Epithelial cell of proximal tubule (primary cell): ENCODE measurements at regions not wholly inside any gene's neighbourhood (a gene's known extent, or its start where the extent isn't known, plus 50 kb on each side); places are given as distances from the start of the nearest gene placed in this dataset.
"Not testable (repeated sequence)": the region's sequence is repeated elsewhere in the genome, so short reads cannot be mapped to it uniquely, and the experiment has no call there.

Experiments
- DNase-seq: peaks from one replicate; pipeline ENCODE4 v3.0.0-alpha.2; 2011; ENCODE audit warnings: low read depth
- H3K4me3 ChIP-seq: 2 replicates; pipeline ENCODE4 v1.5.1; 2011; ENCODE audit warnings: low read depth, mild to moderate bottlenecking, low read length
- CTCF ChIP-seq: conservative IDR thresholded peaks from 2 replicates; pipeline ENCODE4 v1.5.1; 2012; ENCODE audit warnings: low read depth, mild to moderate bottlenecking, low read length

DNA sequence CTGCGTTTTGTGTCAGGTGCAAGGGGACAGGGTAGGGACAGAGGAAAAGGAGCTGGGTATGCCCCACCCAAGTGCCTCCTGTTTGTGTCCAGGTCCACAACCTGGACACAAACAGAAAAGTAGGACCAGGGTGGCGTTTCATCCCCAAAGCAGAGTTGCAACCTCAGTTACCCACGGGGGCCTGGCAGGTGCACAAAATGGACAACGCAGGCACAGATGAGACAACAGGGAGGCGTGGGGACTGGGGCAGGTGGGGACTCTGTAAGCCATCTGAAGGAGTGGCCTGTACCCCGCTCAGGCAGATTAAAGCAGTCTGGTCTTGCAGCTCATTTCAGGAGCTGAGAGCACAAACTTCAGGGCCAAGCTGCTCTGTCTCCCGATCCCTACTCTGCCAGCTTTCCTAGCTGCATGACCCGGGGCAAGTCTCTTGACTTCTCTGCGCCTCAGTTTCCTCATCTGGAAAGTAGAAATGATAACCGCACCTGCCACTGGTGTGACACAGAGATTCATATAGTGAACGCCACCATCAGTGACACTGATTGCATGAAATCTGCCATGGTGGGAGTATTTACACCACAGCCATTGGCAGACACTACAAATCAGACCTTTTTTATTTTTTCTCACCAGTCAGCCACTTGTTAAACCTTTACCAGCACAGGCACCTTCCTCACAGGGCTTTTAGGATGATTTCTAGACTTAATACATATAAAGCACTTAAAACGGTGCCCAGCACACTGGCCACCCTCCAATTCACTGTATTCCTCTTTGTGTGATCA is 123.0 kb downstream of the PHETA1 start:
- no peak overlapping the region for H3K4me3 ChIP-seq
- TF ChIP-seq CTCF = no peak
- no peak for DNase-seq

DNA sequence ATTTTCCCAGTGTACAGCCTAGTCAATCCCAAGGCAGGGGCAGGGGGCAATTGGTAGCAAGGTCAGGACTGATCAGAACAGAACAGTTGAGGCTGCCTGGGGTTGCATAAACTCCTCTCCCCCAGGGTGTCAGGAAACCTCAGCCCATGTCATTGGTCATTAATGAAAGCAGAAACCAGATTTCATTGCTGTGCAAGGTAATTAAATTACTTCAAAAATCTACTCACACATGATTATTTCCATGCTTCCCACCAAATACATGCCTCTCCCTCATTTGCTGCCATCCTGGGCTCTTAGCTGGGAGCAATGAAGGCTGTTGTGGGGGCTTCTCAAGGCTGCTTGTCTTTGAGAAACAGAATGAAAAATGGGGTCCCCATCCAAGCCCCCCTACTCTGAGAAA is 124.2 kb downstream of the PHETA1 start:
- no peak for DNase-seq
- no peak overlapping the region for H3K4me3 ChIP-seq
- no peak for TF ChIP-seq CTCF

DNA sequence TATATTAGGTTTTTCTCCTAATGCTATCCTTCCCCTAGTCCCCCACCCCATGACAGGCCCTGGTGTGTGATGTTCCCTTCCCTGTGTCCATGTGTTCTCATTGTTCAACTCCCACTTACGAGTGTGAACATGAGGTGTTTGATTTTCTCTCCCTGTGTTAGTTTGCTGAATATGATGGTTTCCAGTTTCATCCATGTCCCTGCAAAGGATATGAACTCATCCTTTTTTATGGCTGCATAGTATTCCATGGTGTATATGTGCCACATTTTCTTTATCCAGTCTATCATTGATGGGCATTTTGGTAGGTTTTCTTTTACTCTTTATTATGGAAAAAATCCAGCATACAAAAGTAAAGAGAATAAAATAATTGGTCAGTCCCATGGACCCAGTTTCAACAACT is 126.1 kb downstream of the PHETA1 start:
- H3K4me3 ChIP-seq, DNase-seq: not testable (repeated sequence)

DNA sequence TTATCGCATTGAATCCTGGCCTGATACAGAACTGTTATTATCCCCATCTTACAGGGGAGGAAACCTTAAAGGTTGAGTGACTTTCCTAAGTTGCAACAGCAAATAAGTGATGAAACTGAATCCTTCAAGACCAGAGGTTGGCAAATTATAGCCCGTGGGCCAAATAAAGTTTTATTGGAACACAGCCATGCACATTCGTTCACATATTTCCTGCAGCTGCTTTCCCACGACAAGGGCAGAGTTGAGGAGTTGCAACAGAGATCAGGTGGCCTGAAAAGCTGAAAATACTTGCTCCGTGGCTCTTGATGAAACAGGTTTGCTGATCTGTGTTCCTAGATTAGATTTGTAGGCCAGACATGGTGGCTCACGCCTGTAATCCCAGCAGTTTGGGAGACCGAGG is 126.7 kb downstream of the PHETA1 start:
- no peak for TF ChIP-seq CTCF
- no peak overlapping the region for H3K4me3 ChIP-seq
- DNase-seq = no peak

GRCh38 chr12:111240374-111240773 is 128.5 kb downstream of the PHETA1 start:
- no peak for TF ChIP-seq CTCF
- no peak for DNase-seq
- no peak overlapping the region for H3K4me3 ChIP-seq

- H3K4me3 ChIP-seq = no peak overlapping the region
- TF ChIP-seq CTCF = no peak
- no peak for DNase-seq
These were observed 129.7 kb downstream of the PHETA1 start for GRCh38 chr12:111239235-111239634.

- no peak overlapping the region for H3K4me3 ChIP-seq
- DNase-seq = no peak
- no peak for TF ChIP-seq CTCF
These were observed 130.7 kb downstream of the PHETA1 start for GRCh38 chr12:111238075-111238734.

DNA sequence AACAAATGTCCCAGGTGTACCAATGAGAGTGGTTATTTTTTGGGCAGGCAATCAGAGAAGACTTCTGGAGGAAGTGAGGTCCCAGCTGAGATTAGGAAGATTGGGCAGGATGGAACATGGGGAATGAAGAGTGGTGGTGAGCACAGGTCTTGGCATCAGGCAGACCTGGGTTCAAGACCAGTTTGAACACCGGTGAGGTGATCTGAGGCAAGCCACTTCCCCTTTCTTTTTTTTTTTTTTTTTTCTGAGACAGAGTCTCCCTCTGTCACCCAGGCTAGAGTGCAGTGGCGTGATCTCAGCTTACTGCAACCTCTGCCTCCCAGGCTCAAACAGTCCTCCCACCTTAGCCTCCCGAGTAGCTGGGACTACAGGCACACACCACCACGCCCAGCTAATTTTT is 134.4 kb downstream of the PHETA1 start:
- not testable (repeated sequence) for H3K4me3 ChIP-seq, DNase-seq
